Left ventricle myocardium inferior (tissue), 1 donor: ENCODE measurements at regions not wholly inside any gene's neighbourhood (a gene's known extent, or its start where the extent isn't known, plus 50 kb on each side); places are given as distances from the start of the nearest gene placed in this dataset.

ENCODE experiments used
- DNase-seq: peaks from one replicate; pipeline ENCODE4 v3.0.0-alpha.2; 2020
- H3K27ac ChIP-seq: fragments of 200-600 bp; replicated peaks from 2 replicates; pipeline ENCODE4 v1.8.0; 2021
- H3K27me3 ChIP-seq: fragments of 200-600 bp; 2 replicates; pipeline ENCODE4 v1.8.0; 2021; ENCODE audit warnings: low read depth
- H3K36me3 ChIP-seq: fragments of 200-600 bp; 2 replicates; pipeline ENCODE4 v1.8.0; 2021
- H3K4me1 ChIP-seq: fragments of 200-600 bp; 2 replicates; pipeline ENCODE4 v1.8.0; 2021
- H3K4me3 ChIP-seq: fragments of 200-600 bp; 2 replicates; pipeline ENCODE4 v1.8.0; 2021; ENCODE audit warnings: mild to moderate bottlenecking, moderate library complexity
- H3K9me3 ChIP-seq: fragments of 200-600 bp; replicated peaks from 2 replicates; pipeline ENCODE4 v1.8.0; 2021
- CTCF ChIP-seq: fragments of 200-600 bp; IDR thresholded peaks from 2 replicates; pipeline ENCODE4 v1.8.0; 2021; ENCODE audit warnings: antibody characterized with exemption, mild to moderate bottlenecking, borderline replicate concordance
- intact Hi-C: fragments of 100-400 bp; cut with micrococcal nuclease; formaldehyde crosslinking; loops from one replicate; pipeline ENCODE4 v1.11.0; 2022
- donor health status: DM: no; HTN: yes; CAD: no; lungs with severe emphysema.

- no peak for DNase-seq
- intact Hi-C loops, result no loop called here
- no peak for TF ChIP-seq CTCF
- Histone ChIP-seq H3K36me3 (no peaks in the 10 kb centered on the region), H3K4me3 (no peak overlapping the region), H3K27ac (no peak overlapping the region), H3K9me3 (no peaks in the 10 kb centered on the region), H3K27me3 (no peaks in the 10 kb centered on the region), H3K4me1 (peaks cover 3% of the 10 kb centered on the region)
These were observed 135.0 kb upstream of the SMIM23 start for GRCh38 chr5:171650597-171650996.

DNA sequence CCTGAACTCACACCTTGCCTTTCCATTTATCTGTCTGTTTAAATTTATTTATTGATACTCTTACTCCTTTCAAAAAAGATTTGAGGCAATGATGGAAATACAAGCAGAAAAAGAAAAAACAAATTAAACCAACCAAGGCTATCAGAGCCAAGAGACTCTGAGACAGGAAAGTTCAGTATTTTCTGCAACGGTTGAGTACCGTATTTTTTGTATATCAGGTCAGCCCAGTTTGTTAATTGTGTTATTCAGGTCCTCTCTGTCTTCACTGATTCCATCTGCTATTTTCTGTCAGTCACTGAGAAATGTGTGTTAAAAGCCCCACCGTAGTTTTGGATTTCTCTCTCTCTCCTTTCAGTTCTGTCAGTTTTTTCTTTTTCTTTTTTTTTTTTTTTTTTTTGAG is 134.5 kb upstream of the SMIM23 start:
- H3K27ac ChIP-seq, result no peak overlapping the region
- H3K27me3 ChIP-seq, result no peaks in the 10 kb centered on the region
- no peaks in the 10 kb centered on the region for H3K9me3 ChIP-seq
- DNase-seq, result no peak
- no peak overlapping the region for H3K4me3 ChIP-seq
- peaks cover 3% of the 10 kb centered on the region for H3K4me1 ChIP-seq
- no peaks in the 10 kb centered on the region for H3K36me3 ChIP-seq
- TF ChIP-seq CTCF, result no peak
- intact Hi-C loops, result no loop called here

DNA sequence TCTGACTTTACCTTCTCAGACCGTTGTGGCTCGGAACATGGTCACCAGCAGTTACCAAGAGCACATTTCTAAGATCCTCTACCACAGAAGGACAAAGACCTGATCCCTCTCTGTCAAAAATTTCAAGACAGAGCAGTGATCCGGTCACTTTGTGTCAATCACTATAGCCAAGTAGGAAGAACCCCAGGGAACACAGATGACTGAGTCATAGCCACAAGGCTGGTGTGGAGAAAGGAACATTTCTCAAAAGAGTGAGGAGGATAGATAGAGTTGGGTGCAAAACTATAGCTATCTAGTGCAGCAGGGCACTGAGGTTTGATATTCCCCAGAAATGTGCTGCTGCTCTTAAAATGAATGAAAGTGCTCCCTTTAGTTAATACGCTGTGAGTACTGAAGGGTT is 130.7 kb upstream of the SMIM23 start:
- intact Hi-C loops, result no loop called here
- Histone ChIP-seq H3K27ac (no peak overlapping the region), H3K9me3 (no peaks in the 10 kb centered on the region), H3K27me3 (no peaks in the 10 kb centered on the region), H3K4me1 (no peaks in the 10 kb centered on the region), H3K36me3 (no peaks in the 10 kb centered on the region), H3K4me3 (no peak overlapping the region)
- no peak for TF ChIP-seq CTCF
- no peak for DNase-seq

- intact Hi-C loops, result no loop called here
- H3K27me3 ChIP-seq, result no peaks in the 10 kb centered on the region
- DNase-seq, result no peak
- no peaks in the 10 kb centered on the region for H3K36me3 ChIP-seq
- H3K4me3 ChIP-seq, result no peak overlapping the region
- H3K27ac ChIP-seq, result no peak overlapping the region
- no peaks in the 10 kb centered on the region for H3K9me3 ChIP-seq
- no peak for TF ChIP-seq CTCF
- H3K4me1 ChIP-seq, result peaks cover 17% of the 10 kb centered on the region
These were observed 128.1 kb upstream of the SMIM23 start for GRCh38 chr5:171657473-171657872.

- Histone ChIP-seq H3K27ac (peak overlapping the region; percentile 15), H3K9me3 (no peaks in the 10 kb centered on the region), H3K36me3 (no peaks in the 10 kb centered on the region), H3K4me1 (peaks cover 17% of the 10 kb centered on the region), H3K4me3 (no peak overlapping the region), H3K27me3 (no peaks in the 10 kb centered on the region)
- intact Hi-C loops, result no loop called here
- no peak for TF ChIP-seq CTCF
- no peak for DNase-seq
These were observed 125.7 kb upstream of the SMIM23 start for GRCh38 chr5:171659896-171660295.

DNA sequence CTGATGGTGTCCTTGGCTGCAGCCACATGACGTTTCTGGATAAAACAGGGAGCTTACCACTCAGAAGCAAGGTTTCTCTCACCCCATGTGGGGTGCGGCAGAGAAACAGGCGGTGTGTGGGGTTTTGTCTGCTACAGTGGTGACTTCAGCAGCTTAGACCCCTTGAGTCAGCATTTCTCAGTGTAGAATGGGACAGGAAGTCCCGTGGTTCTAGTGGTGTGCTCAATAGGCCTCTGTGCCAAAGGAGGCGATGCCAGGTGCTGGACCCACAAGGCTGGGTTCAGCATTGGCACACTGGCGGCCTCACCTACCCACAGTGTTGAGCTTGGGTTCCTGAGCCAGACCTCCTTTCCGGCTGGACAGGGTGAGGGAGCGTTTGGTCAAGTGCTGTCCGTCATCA is 125.2 kb upstream of the SMIM23 start:
- H3K27me3 ChIP-seq, result no peaks in the 10 kb centered on the region
- no peak for DNase-seq
- H3K27ac ChIP-seq, result peak overlapping the region; percentile 15
- no peaks in the 10 kb centered on the region for H3K9me3 ChIP-seq
- H3K4me3 ChIP-seq, result no peak overlapping the region
- H3K36me3 ChIP-seq, result no peaks in the 10 kb centered on the region
- no peak for TF ChIP-seq CTCF
- H3K4me1 ChIP-seq, result peaks cover 17% of the 10 kb centered on the region
- intact Hi-C loops, result no loop called here
